H1 (cell line): ENCODE measurements at regions not wholly inside any gene's neighbourhood (a gene's known extent, or its start where the extent isn't known, plus 50 kb on each side); places are given as distances from the start of the nearest gene placed in this dataset.

Experiments used
- CTCF ChIA-PET: fragments of 300-600 bp; sonication (Branson Sonifier 250); formaldehyde crosslinking; loops from one replicate; lab custom pipeline; 2021; ENCODE audit not compliant: partially characterized antibody; lab: Charles Lee
- POLR2A ChIA-PET: fragments of 300-600 bp; sonication (Branson Sonifier 250); formaldehyde crosslinking; loops from one replicate; lab custom pipeline; 2021; ENCODE audit warnings: inconsistent platforms; ENCODE audit not compliant: partially characterized antibody; lab: Charles Lee
- DNase-seq, 2 experiments: peaks; one replicate each; pipeline versions ENCODE4 v3.0.0 to v3.0.0-alpha.2; 2010 to 2022; ENCODE audit warnings: low spot score in 2 of 2, low read depth in 1 of 2, mixed read lengths in 1 of 2
- FAIRE-seq: peaks from 2 replicates; lab custom pipeline; 2011; peaks lifted over from hg19 to GRCh38; lab: Jason Lieb, UNC
- H2AFZ ChIP-seq: 2 replicates; pipeline ENCODE4 v1.8.1; 2012; ENCODE audit warnings: low read length, inconsistent platforms
- H2AK5ac ChIP-seq: 2 replicates; pipeline ENCODE4 v1.6.1; 2013; ENCODE audit warnings: low read depth, low read length
- H2BK120ac ChIP-seq: replicated peaks from 2 replicates; pipeline ENCODE3; 2013; ENCODE audit warnings: low read depth, low read length, inconsistent platforms
- H2BK12ac ChIP-seq: 2 replicates; pipeline ENCODE4 v1.6.1; 2013; ENCODE audit warnings: low read depth, low read length
- H2BK15ac ChIP-seq: 2 replicates; pipeline ENCODE4 v1.6.1; 2013; ENCODE audit warnings: low read length
- H2BK20ac ChIP-seq: 2 replicates; pipeline ENCODE4 v1.6.1; 2013; ENCODE audit warnings: low read length
- H2BK5ac ChIP-seq: 2 replicates; pipeline ENCODE4 v1.6.1; 2013; ENCODE audit warnings: low read depth, low read length
- H3K14ac ChIP-seq: 2 replicates; pipeline ENCODE4 v1.6.1; 2013; ENCODE audit warnings: inconsistent platforms; ENCODE audit not compliant: insufficient read length
- H3K18ac ChIP-seq: 2 replicates; pipeline ENCODE4 v1.6.1; 2013; ENCODE audit warnings: low read length; ENCODE audit errors: extremely low read depth
- H3K23ac ChIP-seq: 2 replicates; pipeline ENCODE4 v1.6.1; 2013; ENCODE audit warnings: inconsistent platforms; ENCODE audit not compliant: insufficient read length
- H3K23me2 ChIP-seq: 2 replicates; pipeline ENCODE4 v1.6.1; 2013; ENCODE audit warnings: low read depth, low read length
- H3K27ac ChIP-seq: 2 replicates; pipeline ENCODE4 v1.6.1; 2011; ENCODE audit warnings: low read depth, low read length, inconsistent platforms
- H3K27me3 ChIP-seq, 4 experiments: replicated peaks in 1 of 4; 1 replicate in 1 of 4; 2 replicates in 3 of 4; pipeline versions ENCODE4 v1.6.1 to v1.8.1; 2011 to 2013; ENCODE audit warnings: low read length in 3 of 4, mild to moderate bottlenecking in 3 of 4, inconsistent platforms in 2 of 4, mixed read lengths in 2 of 4, moderate library complexity in 1 of 4; ENCODE audit not compliant: control insufficient read depth in 3 of 4, insufficient read depth in 3 of 4; ENCODE audit errors: extremely low read depth in 1 of 4
- H3K36me3 ChIP-seq, 4 experiments: 2 replicates each; pipeline versions ENCODE4 v1.6.1 to v1.8.1; 2011 to 2013; ENCODE audit warnings: mild to moderate bottlenecking in 4 of 4, low read length in 3 of 4, moderate library complexity in 2 of 4, control low read depth in 1 of 4, inconsistent platforms in 1 of 4; ENCODE audit not compliant: insufficient read depth in 4 of 4, control insufficient read depth in 2 of 4
- H3K4ac ChIP-seq: replicated peaks from 2 replicates; pipeline ENCODE3; 2013; ENCODE audit warnings: low read length, low read depth, mixed read lengths, inconsistent platforms; ENCODE audit not compliant: insufficient read length
- H3K4me1 ChIP-seq, 4 experiments: replicated peaks in 1 of 4; 1 replicate in 1 of 4; 2 replicates in 3 of 4; pipeline versions ENCODE4 v1.6.1 to v1.8.1; 2011 to 2013; ENCODE audit warnings: low read length in 3 of 4, inconsistent platforms in 2 of 4, mixed read lengths in 1 of 4; ENCODE audit not compliant: insufficient read depth in 4 of 4, control insufficient read depth in 3 of 4
- H3K4me2 ChIP-seq, 2 experiments: 2 replicates each; pipeline versions ENCODE4 v1.6.1 to v1.8.1; 2011 to 2013; ENCODE audit warnings: low read depth in 2 of 2, low read length in 2 of 2, control low read depth in 1 of 2, inconsistent platforms in 1 of 2, mild to moderate bottlenecking in 1 of 2; ENCODE audit not compliant: insufficient read depth in 1 of 2
- H3K4me3 ChIP-seq, 4 experiments: fragments of 200-600, 300-600 bp in 1 of 4; sonication (generic), shearing (Covaris generic), sonication (Bioruptor Twin) in 1 of 4; 2 replicates each; pipeline versions ENCODE4 v1.5.1 to v1.8.1; 2011 to 2016; ENCODE audit warnings: low read length in 4 of 4, low read depth in 3 of 4, control low read depth in 2 of 4, inconsistent platforms in 2 of 4, mild to moderate bottlenecking in 2 of 4, mixed read lengths in 1 of 4, moderate library complexity in 1 of 4; ENCODE audit not compliant: insufficient read depth in 2 of 4; ENCODE audit errors: extremely low read depth in 1 of 4
- H3K56ac ChIP-seq: replicated peaks from 2 replicates; pipeline ENCODE3; 2013; ENCODE audit warnings: low read depth, mild to moderate bottlenecking, mixed read lengths, low read length, inconsistent platforms; ENCODE audit not compliant: insufficient read length
- H3K79me1 ChIP-seq: 2 replicates; pipeline ENCODE4 v1.6.1; 2013; ENCODE audit warnings: low read depth, low read length, control low read depth
- H3K79me2 ChIP-seq, 2 experiments: 2 replicates each; pipeline versions ENCODE4 v1.6.1 to v1.8.1; 2012 to 2013; ENCODE audit warnings: low read length in 2 of 2, mild to moderate bottlenecking in 2 of 2, inconsistent platforms in 1 of 2; ENCODE audit not compliant: insufficient read depth in 2 of 2, control insufficient read depth in 1 of 2
- H3K9ac ChIP-seq, 4 experiments: replicated peaks in 1 of 4; 1 replicate in 1 of 4; 2 replicates in 3 of 4; pipeline versions ENCODE4 v1.6.1 to v1.8.1; 2011 to 2013; ENCODE audit warnings: low read depth in 3 of 4, low read length in 3 of 4, control low read depth in 2 of 4, mild to moderate bottlenecking in 2 of 4, moderate library complexity in 2 of 4, inconsistent platforms in 1 of 4; ENCODE audit errors: extremely low read depth in 1 of 4
- H3K9me3 ChIP-seq, 2 experiments: 2 replicates each; pipeline versions ENCODE4 v1.6.1 to v1.8.1; 2012 to 2013; ENCODE audit warnings: mild to moderate bottlenecking in 2 of 2, moderate library complexity in 2 of 2, control low read depth in 1 of 2, inconsistent platforms in 1 of 2, low read depth in 1 of 2, low read length in 1 of 2, mixed read lengths in 1 of 2; ENCODE audit not compliant: insufficient read depth in 2 of 2
- H4K20me1 ChIP-seq, 2 experiments: replicated peaks in 1 of 2; 2 replicates each; pipeline versions ENCODE3 to v1.8.1; 2011 to 2013; ENCODE audit warnings: inconsistent platforms in 2 of 2, low read length in 2 of 2, mild to moderate bottlenecking in 1 of 2; ENCODE audit not compliant: insufficient read depth in 2 of 2, control insufficient read depth in 1 of 2
- H4K5ac ChIP-seq: 2 replicates; pipeline ENCODE4 v1.6.1; 2013; ENCODE audit warnings: low read length, low read depth, mixed read lengths, inconsistent platforms; ENCODE audit not compliant: insufficient read length
- H4K8ac ChIP-seq: 2 replicates; pipeline ENCODE4 v1.8.0; 2013; ENCODE audit warnings: mild to moderate bottlenecking, moderate library complexity, low read length, inconsistent platforms; ENCODE audit not compliant: insufficient read depth; ENCODE audit errors: extremely low read depth
- H4K91ac ChIP-seq: replicated peaks from 2 replicates; pipeline ENCODE3; 2013; ENCODE audit warnings: low read length, mixed read lengths, inconsistent platforms; ENCODE audit not compliant: insufficient read length
- BCL11A ChIP-seq, 2 experiments: IDR thresholded peaks; one replicate each; pipeline ENCODE4 v1.6.1; 2011; ENCODE audit warnings: low read depth in 2 of 2, low read length in 2 of 2, mild to moderate bottlenecking in 2 of 2
- CBX5 ChIP-seq: fragments of 300-800, 300-1000 bp; sonication (generic); IDR thresholded peaks from 2 replicates; pipeline ENCODE4 v1.7.1; 2016; ENCODE audit warnings: antibody characterized with exemption, low read length, low read depth
- CHD1 ChIP-seq: IDR thresholded peaks from 2 replicates; pipeline ENCODE4 v1.6.1; 2012; ENCODE audit warnings: low read depth, low read length, improper control_type of control experiment
- CTCF ChIP-seq, 3 experiments: IDR thresholded peaks; 1 replicate in 2 of 3; 2 replicates in 1 of 3; pipeline versions ENCODE4 v1.5.1 to v1.6.1; 2011; ENCODE audit warnings: low read length in 3 of 3, mild to moderate bottlenecking in 3 of 3, inconsistent platforms in 2 of 3, low read depth in 1 of 3, moderate library complexity in 1 of 3; ENCODE audit not compliant: insufficient read depth in 1 of 3; ENCODE audit errors: control extremely low read depth in 1 of 3
- FOSL1 ChIP-seq: IDR thresholded peaks from 2 replicates; pipeline ENCODE4 v1.6.1; 2011; ENCODE audit warnings: mild to moderate bottlenecking, low read depth, low read length, moderate library complexity; ENCODE audit not compliant: insufficient read depth
- GABPA ChIP-seq: IDR thresholded peaks from 2 replicates; pipeline ENCODE4 v1.6.1; 2011; ENCODE audit warnings: mild to moderate bottlenecking, low read length, moderate library complexity, borderline replicate concordance; ENCODE audit not compliant: insufficient read depth
- POLR2AphosphoS5 ChIP-seq: IDR thresholded peaks from 2 replicates; pipeline ENCODE4 v1.6.1; 2011; ENCODE audit warnings: low read depth, low read length
- RNF2 ChIP-seq: fragments of 200-900, 300-1000 bp; sonication (generic); IDR thresholded peaks from 2 replicates; pipeline ENCODE4 v1.7.1; 2016; ENCODE audit warnings: borderline replicate concordance, low read depth, mild to moderate bottlenecking, antibody characterized with exemption, low read length; ENCODE audit not compliant: poor library complexity, severe bottlenecking; ENCODE audit errors: missing control alignments
- SIN3A ChIP-seq, 2 experiments: IDR thresholded peaks in 1 of 2; conservative IDR thresholded peaks in 1 of 2; 2 replicates each; pipeline ENCODE4 v1.6.1; 2011 to 2012; ENCODE audit warnings: low read length in 2 of 2, improper control_type of control experiment in 1 of 2, low read depth in 1 of 2, mild to moderate bottlenecking in 1 of 2
- YY1 ChIP-seq: IDR thresholded peaks from 2 replicates; pipeline ENCODE4 v1.6.1; 2011; ENCODE audit warnings: low read depth, mild to moderate bottlenecking, low read length
- WGBS, 2 experiments: shearing (Covaris generic) in 1 of 2; methylation state at CpG; one replicate each; pipeline versions ENCODE4 v1.1.6 to v1.1.7; 2013 to 2015; ENCODE audit warnings: low lambda C conversion rate in 2 of 2, mixed read lengths in 2 of 2, inconsistent platforms in 1 of 2, low coverage in 1 of 2, missing lambda C conversion rate in 1 of 2; ENCODE audit not compliant: insufficient replicate concordance in 2 of 2, insufficient coverage in 1 of 2, insufficient read length in 1 of 2; ENCODE audit errors: extremely low coverage in 1 of 2, missing lambda C conversion rate in 1 of 2; 5-methylcytosine and 5-hydroxymethylcytosine counted together

GRCh38 chr1:3995141-3995780, 95.2 kb upstream of the C1orf174 start:
- peak overlapping the region; percentile 66; the same call in 1 of the 2 replicates for H2BK5ac ChIP-seq
- ChIA-PET CTCF (no interaction called here), POLR2A (no interaction called here)
- no peak overlapping the region for H3K4me2 ChIP-seq
- no peaks in the 10 kb centered on the region for H4K20me1 ChIP-seq
- H3K14ac ChIP-seq = no peak overlapping the region
- 94% methylated on average over 13 of the region's 14 CpGs; no CpG with 5 or more reads in 1 of the 2 experiments for WGBS, 2 experiments
- no peak overlapping the region for H3K4ac ChIP-seq
- H3K27ac ChIP-seq = no peak overlapping the region
- H2AFZ ChIP-seq = no peak overlapping the region
- H3K23me2 ChIP-seq = no peaks in the 10 kb centered on the region
- H2BK120ac ChIP-seq = no peak overlapping the region
- no peaks in the 10 kb centered on the region for H3K27me3 ChIP-seq
- no peak overlapping the region for H2BK12ac ChIP-seq
- H2BK20ac ChIP-seq = no peak overlapping the region
- no peaks in the 10 kb centered on the region for H3K79me2 ChIP-seq
- H4K5ac ChIP-seq = no peak overlapping the region
- H3K79me1 ChIP-seq = no peaks in the 10 kb centered on the region
- no peak overlapping the region for H3K4me3 ChIP-seq
- no peak overlapping the region for H4K91ac ChIP-seq
- no peak overlapping the region for H3K9ac ChIP-seq
- H3K36me3 ChIP-seq = no peaks in the 10 kb centered on the region
- H4K8ac ChIP-seq = no peak overlapping the region
- no peaks in the 10 kb centered on the region for H3K9me3 ChIP-seq
- H3K23ac ChIP-seq = no peak overlapping the region
- H2BK15ac ChIP-seq = no peak overlapping the region
- DNase-seq (no peak), FAIRE-seq (no peak)
- no peak overlapping the region for H3K18ac ChIP-seq
- no peak overlapping the region for H2AK5ac ChIP-seq
- peaks cover 0 to 3% (median 0%) of the 10 kb centered on the region in 4 experiments; a peak in 3 of 7 replicates for H3K4me1 ChIP-seq
- H3K56ac ChIP-seq = no peak overlapping the region
- TF ChIP-seq CHD1 (no peak), POLR2AphosphoS5 (no peak), CTCF (IDR thresholded peaks at IDR 0.05; ENCODE audit: control extremely low read depth in 1 of 3, insufficient read depth in 1 of 3, low read depth in 1 of 3, low read length in 3 of 3) (no peak), BCL11A (IDR thresholded peaks at IDR 0.05; ENCODE audit: low read depth in 2 of 2, low read length in 2 of 2) (no peak), SIN3A (conservative IDR thresholded peaks at IDR 0.05 in 1 of 2, IDR thresholded peaks at IDR 0.05 in 1 of 2; ENCODE audit: low read depth in 1 of 2, low read length in 2 of 2) (no peak), RNF2 (no peak), GABPA (no peak), YY1 (no peak), CBX5 (no peak), FOSL1 (no peak)
